Osteocyte (in vitro differentiated cells): ENCODE measurements at regions not wholly inside any gene's neighbourhood (a gene's known extent, or its start where the extent isn't known, plus 50 kb on each side); places are given as distances from the start of the nearest gene placed in this dataset.

Experiments
- DNase-seq: peaks from one replicate; pipeline ENCODE4 v3.0.0; 2021; ENCODE audit warnings: mixed read lengths; ENCODE audit not compliant: unreplicated experiment; ENCODE audit errors: extremely low spot score
- H3K27ac Mint-ChIP-seq: one replicate; pipeline ENCODE4 v1.8.0; 2021; ENCODE audit warnings: mild to moderate bottlenecking, mixed read lengths; ENCODE audit not compliant: unreplicated experiment
- H3K27me3 Mint-ChIP-seq: one replicate; pipeline ENCODE4 v1.8.0; 2021; ENCODE audit warnings: mixed read lengths; ENCODE audit not compliant: unreplicated experiment
- H3K36me3 Mint-ChIP-seq: one replicate; pipeline ENCODE4 v1.8.0; 2021; ENCODE audit warnings: mixed read lengths; ENCODE audit not compliant: unreplicated experiment
- H3K4me1 Mint-ChIP-seq: one replicate; pipeline ENCODE4 v1.8.0; 2021; ENCODE audit warnings: mixed read lengths; ENCODE audit not compliant: unreplicated experiment
- H3K4me3 Mint-ChIP-seq: one replicate; pipeline ENCODE4 v1.8.0; 2021; ENCODE audit warnings: mild to moderate bottlenecking, moderate library complexity, mixed read lengths; ENCODE audit not compliant: unreplicated experiment
- H3K9me3 Mint-ChIP-seq: one replicate; pipeline ENCODE4 v1.8.0; 2021; ENCODE audit warnings: mixed read lengths; ENCODE audit not compliant: unreplicated experiment
- TF ChIP-seq, protein P1 (sequence below): fragments of 200-600 bp; sonication (generic); IDR thresholded peaks from 2 replicates; pipeline ENCODE4 v1.5.0; 2021; ENCODE audit warnings: antibody characterized with exemption, mild to moderate bottlenecking, moderate library complexity

DNA sequence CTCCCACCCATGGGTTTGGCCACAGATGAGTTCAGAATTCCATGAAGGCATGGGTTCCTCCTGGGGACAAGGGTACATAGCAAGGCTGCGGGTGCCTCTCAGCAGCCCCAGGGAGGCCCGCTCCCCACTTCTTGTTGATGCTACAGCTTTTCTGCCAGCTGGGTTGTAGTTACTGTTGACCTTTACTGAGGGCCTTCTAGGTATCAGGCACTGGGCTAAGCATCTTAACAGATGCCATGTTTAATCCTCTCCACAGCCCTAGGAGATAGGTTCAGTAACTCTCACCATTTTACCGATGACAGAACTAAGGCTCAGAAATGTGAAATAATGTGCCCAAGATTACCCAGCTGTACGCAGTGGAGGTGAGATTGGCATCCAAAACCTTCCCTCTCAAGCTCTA, 54.3 kb upstream of the DLX4 start:
- DNase-seq = no peak
- TF ChIP-seq, protein P1, sequence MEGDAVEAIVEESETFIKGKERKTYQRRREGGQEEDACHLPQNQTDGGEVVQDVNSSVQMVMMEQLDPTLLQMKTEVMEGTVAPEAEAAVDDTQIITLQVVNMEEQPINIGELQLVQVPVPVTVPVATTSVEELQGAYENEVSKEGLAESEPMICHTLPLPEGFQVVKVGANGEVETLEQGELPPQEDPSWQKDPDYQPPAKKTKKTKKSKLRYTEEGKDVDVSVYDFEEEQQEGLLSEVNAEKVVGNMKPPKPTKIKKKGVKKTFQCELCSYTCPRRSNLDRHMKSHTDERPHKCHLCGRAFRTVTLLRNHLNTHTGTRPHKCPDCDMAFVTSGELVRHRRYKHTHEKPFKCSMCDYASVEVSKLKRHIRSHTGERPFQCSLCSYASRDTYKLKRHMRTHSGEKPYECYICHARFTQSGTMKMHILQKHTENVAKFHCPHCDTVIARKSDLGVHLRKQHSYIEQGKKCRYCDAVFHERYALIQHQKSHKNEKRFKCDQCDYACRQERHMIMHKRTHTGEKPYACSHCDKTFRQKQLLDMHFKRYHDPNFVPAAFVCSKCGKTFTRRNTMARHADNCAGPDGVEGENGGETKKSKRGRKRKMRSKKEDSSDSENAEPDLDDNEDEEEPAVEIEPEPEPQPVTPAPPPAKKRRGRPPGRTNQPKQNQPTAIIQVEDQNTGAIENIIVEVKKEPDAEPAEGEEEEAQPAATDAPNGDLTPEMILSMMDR = no peak
- Mint-ChIP-seq H3K4me1 (peaks cover 16% of the 10 kb centered on the region), H3K9me3 (no peaks in the 10 kb centered on the region), H3K36me3 (no peaks in the 10 kb centered on the region), H3K27ac (no peak overlapping the region), H3K4me3 (no peak overlapping the region), H3K27me3 (peaks cover 53% of the 10 kb centered on the region)

DNA sequence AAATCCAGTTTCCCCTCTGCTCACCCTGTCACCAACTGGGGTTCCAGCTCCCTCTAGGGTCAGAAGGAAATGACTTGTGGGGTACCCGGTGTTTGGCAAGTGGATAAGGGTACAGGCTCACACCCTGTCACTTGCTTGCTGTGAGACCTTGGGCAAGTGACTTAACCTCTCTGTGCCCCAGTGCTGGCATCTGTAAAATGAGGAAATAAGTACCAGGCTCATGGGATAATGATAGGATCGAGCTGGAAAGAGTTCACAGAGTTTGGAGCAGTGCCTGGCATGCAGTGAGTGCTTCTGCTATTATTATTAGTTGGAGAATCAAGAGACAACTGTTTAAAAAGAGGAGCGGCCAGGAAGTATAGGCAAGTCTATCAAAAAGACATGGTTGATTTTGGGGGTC, 53.7 kb upstream of the DLX4 start:
- Mint-ChIP-seq H3K4me1 (peaks cover 12% of the 10 kb centered on the region), H3K9me3 (no peaks in the 10 kb centered on the region), H3K27me3 (peaks cover 49% of the 10 kb centered on the region), H3K4me3 (no peak overlapping the region), H3K27ac (no peak overlapping the region), H3K36me3 (no peaks in the 10 kb centered on the region)
- TF ChIP-seq, protein P1 = no peak
- DNase-seq = no peak

DNA sequence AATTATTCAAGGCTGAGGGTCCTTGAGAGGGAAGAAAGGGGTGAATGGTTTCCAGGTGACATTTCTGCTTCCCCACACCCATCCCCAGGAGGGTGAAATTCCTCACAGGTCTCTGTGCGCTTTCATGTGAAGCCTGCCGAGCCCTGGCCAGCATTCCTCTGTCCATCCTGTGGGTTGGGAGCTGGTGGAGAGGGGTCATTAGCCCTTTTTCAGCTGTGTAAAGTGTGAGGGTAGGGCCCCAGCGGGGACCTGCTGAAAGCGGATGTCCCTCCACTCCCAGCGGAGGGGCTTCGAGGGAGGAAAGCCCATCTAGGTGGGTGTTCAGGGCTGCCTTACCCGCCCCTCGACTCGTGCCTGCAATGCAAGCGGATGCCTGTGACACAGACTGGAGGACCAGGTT, 53.3 kb upstream of the DLX4 start:
- no peak overlapping the region for H3K4me3 Mint-ChIP-seq
- H3K27me3 Mint-ChIP-seq = peaks cover 47% of the 10 kb centered on the region
- TF ChIP-seq, protein P1 = no peak
- no peak overlapping the region for H3K27ac Mint-ChIP-seq
- peaks cover 10% of the 10 kb centered on the region for H3K4me1 Mint-ChIP-seq
- H3K36me3 Mint-ChIP-seq = no peaks in the 10 kb centered on the region
- no peak for DNase-seq
- H3K9me3 Mint-ChIP-seq = no peaks in the 10 kb centered on the region

DNA sequence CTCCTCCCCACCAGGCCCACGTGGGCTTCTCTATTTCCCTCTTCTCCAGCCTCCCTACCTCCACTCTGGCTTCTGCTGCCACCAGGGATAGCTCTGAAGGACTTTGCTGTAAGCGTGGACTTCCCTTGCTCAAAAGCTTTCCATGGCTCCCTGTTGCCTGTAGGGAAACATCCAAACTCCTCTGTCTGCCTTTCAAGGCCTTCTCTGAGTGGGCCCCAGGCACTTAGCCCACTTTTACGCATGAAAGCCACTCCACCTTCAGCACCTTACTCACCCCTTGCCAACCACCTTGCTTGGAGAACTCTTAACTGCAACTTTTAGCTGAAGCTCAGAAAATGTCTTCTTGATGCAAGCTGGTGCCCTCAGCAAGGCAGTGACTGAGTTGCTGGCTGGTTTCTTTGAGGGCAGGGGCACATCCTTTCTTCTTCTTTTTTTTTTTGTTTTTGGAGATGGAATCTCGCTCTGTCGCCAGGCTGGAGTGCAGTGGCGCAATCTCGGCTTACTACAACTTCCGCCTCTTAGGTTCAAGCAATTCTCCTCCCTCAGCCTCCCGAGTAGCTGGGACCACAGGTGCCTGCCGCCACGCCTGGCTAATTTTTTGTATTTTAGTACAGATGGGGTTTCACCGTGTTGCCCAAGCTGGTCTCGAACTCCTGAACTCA, 52.0 kb upstream of the DLX4 start:
- no peaks in the 10 kb centered on the region for H3K9me3 Mint-ChIP-seq
- H3K4me1 Mint-ChIP-seq = peaks cover 10% of the 10 kb centered on the region
- H3K4me3 Mint-ChIP-seq = no peak overlapping the region
- H3K27ac Mint-ChIP-seq = no peak overlapping the region
- DNase-seq = no peak
- TF ChIP-seq, protein P1 = no peak
- no peaks in the 10 kb centered on the region for H3K36me3 Mint-ChIP-seq
- peaks cover 47% of the 10 kb centered on the region for H3K27me3 Mint-ChIP-seq

DNA sequence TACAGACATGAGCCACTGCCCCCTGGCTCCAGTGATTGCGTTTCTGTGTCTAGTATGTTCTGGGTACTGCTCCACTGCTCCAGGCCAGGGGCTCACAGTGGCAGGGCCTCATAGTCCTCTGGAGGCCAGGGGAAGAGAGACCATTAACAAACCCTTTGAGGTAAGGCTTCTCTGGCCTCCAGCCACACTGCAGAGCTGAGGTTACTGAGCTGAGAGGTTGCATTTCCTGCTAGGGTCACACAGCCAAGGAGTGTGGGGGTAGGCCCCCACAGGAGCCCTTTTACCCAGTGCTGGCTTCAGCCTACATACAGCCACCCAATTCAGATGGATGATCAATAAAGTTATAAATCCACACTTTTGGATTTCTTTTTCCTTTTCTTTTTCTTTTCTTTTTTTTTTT, 50.4 kb upstream of the DLX4 start:
- Mint-ChIP-seq H3K27me3 (peaks cover 55% of the 10 kb centered on the region), H3K9me3 (no peaks in the 10 kb centered on the region), H3K4me1 (peaks cover 7% of the 10 kb centered on the region), H3K36me3 (no peaks in the 10 kb centered on the region), H3K4me3 (no peak overlapping the region), H3K27ac (no peak overlapping the region)
- DNase-seq = no peak
- TF ChIP-seq, protein P1 = no peak
